B cell (primary cell): ENCODE measurements at regions not wholly inside any gene's neighbourhood (a gene's known extent, or its start where the extent isn't known, plus 50 kb on each side); places are given as distances from the start of the nearest gene placed in this dataset.

Experiments
- ATAC-seq: fragments of 200-7000 bp; cut with Tn5 transposase; one replicate; pipeline ENCODE4 v1.10.0; 2021; ENCODE audit warnings: low read depth, mild to moderate bottlenecking, moderate number of reproducible peaks, moderate library complexity
- CTCF ChIA-PET: fragments of 350-600 bp; sonication (Branson Sonifier 250); formaldehyde crosslinking; loops from one replicate; lab custom pipeline; 2021; ENCODE audit warnings: antibody characterized with exemption, inconsistent platforms; lab: Charles Lee
- POLR2A ChIA-PET: fragments of 350-600 bp; sonication (Branson Sonifier 250); formaldehyde crosslinking; loops from one replicate; lab custom pipeline; 2021; ENCODE audit warnings: antibody characterized with exemption; lab: Charles Lee
- DNase-seq: peaks from one replicate; pipeline ENCODE4 v3.0.0; 2013
- H2AFZ ChIP-seq: 2 replicates; pipeline ENCODE4 v1.6.1; 2012; ENCODE audit warnings: mild to moderate bottlenecking, low read depth, low read length; ENCODE audit not compliant: insufficient read depth, poor library complexity, severe bottlenecking
- H3K27ac ChIP-seq, 2 donors: 1 replicate in 1 of 2; 2 replicates in 1 of 2; pipeline ENCODE4 v1.5.1; 2012 to 2013; ENCODE audit warnings: low read length in 2 of 2, mild to moderate bottlenecking in 2 of 2, moderate library complexity in 1 of 2
- H3K27me3 ChIP-seq, 4 experiments: fragments of 200-600 bp in 1 of 4; sonication (generic) in 1 of 4; replicated peaks in 1 of 4; 1 replicate in 2 of 4; 2 replicates in 2 of 4; pipeline versions ENCODE4 v1.6.1 to v1.7.0; 2013 to 2016; ENCODE audit warnings: low read length in 3 of 4, mild to moderate bottlenecking in 2 of 4, mixed read lengths in 1 of 4, moderate library complexity in 1 of 4; ENCODE audit not compliant: insufficient read depth in 4 of 4, control insufficient read depth in 3 of 4; ENCODE audit errors: control extremely low read depth in 1 of 4
- H3K36me3 ChIP-seq, 2 experiments: replicated peaks in 1 of 2; 1 replicate in 1 of 2; 2 replicates in 1 of 2; pipeline versions ENCODE4 v1.6.1 to v1.7.1; 2013; ENCODE audit warnings: low read length in 1 of 2; ENCODE audit not compliant: insufficient read depth in 2 of 2, control insufficient read depth in 1 of 2; ENCODE audit errors: control extremely low read depth in 1 of 2, extremely low read depth in 1 of 2
- H3K4me1 ChIP-seq, 2 donors: fragments of 200-600 bp in 1 of 2; sonication (generic) in 1 of 2; 1 replicate in 1 of 2; 2 replicates in 1 of 2; pipeline versions ENCODE4 v1.5.1 to v1.6.1; 2013 to 2017; ENCODE audit warnings: low read length in 2 of 2; ENCODE audit not compliant: control insufficient read depth in 2 of 2, insufficient read depth in 2 of 2
- H3K4me2 ChIP-seq: replicated peaks from 2 replicates; pipeline ENCODE3; 2012; ENCODE audit warnings: mild to moderate bottlenecking, low read depth, low read length; ENCODE audit not compliant: poor library complexity, severe bottlenecking
- H3K4me3 ChIP-seq, 5 experiments: fragments of 200-600 bp in 1 of 5; sonication (generic) in 1 of 5; 1 replicate in 3 of 5; 2 replicates in 2 of 5; pipeline versions ENCODE4 v1.5.1 to v1.7.0; 2011 to 2016; ENCODE audit warnings: low read length in 4 of 5, mild to moderate bottlenecking in 4 of 5, low read depth in 2 of 5, control low read depth in 1 of 5, moderate library complexity in 1 of 5; ENCODE audit not compliant: insufficient read depth in 1 of 5; ENCODE audit errors: control extremely low read depth in 1 of 5, extremely low read depth in 1 of 5
- H3K79me2 ChIP-seq: fragments of 200-600 bp; sonication (generic); one replicate; pipeline ENCODE4 v1.6.0; 2016; ENCODE audit warnings: low read length; ENCODE audit not compliant: control insufficient read depth, insufficient read depth
- H3K9ac ChIP-seq: fragments of 200-600 bp; sonication (generic); 2 replicates; pipeline ENCODE4 v1.6.1; 2017; ENCODE audit warnings: mild to moderate bottlenecking, low read length, moderate library complexity
- H3K9me3 ChIP-seq, 3 donors: one replicate each; pipeline versions ENCODE4 v1.6.1 to v1.7.1; 2013; ENCODE audit warnings: low read length in 2 of 3; ENCODE audit not compliant: control insufficient read depth in 2 of 3, insufficient read depth in 1 of 3; ENCODE audit errors: control extremely low read depth in 1 of 3
- H4K20me1 ChIP-seq: 2 replicates; pipeline ENCODE4 v1.6.0; 2012; ENCODE audit warnings: mild to moderate bottlenecking, low read length; ENCODE audit not compliant: insufficient read depth, control insufficient read depth, poor library complexity, severe bottlenecking
- H3K27ac Mint-ChIP-seq: one replicate; pipeline ENCODE4 v1.8.0; 2021; ENCODE audit warnings: mixed read lengths
- H3K27me3 Mint-ChIP-seq: one replicate; pipeline ENCODE4 v1.8.0; 2021; ENCODE audit warnings: mixed read lengths
- H3K4me1 Mint-ChIP-seq: one replicate; pipeline ENCODE4 v1.8.0; 2021; ENCODE audit warnings: mixed read lengths
- H3K4me3 Mint-ChIP-seq: one replicate; pipeline ENCODE4 v1.8.0; 2021; ENCODE audit warnings: mixed read lengths
- H3K9me3 Mint-ChIP-seq: one replicate; pipeline ENCODE4 v1.8.0; 2022; ENCODE audit warnings: mixed read lengths; ENCODE audit not compliant: insufficient read depth
- EZH2 ChIP-seq: IDR thresholded peaks from 2 replicates; pipeline ENCODE4 v1.6.1; 2012; ENCODE audit warnings: borderline replicate concordance, low read depth, mild to moderate bottlenecking, moderate library complexity, low read length; ENCODE audit not compliant: insufficient read depth, poor library complexity, severe bottlenecking
- WGBS: methylation state at CpG from one replicate; pipeline ENCODE4 v1.1.5; 2013; ENCODE audit warnings: missing lambda C conversion rate; ENCODE audit not compliant: insufficient coverage; 5-methylcytosine and 5-hydroxymethylcytosine counted together
- intact Hi-C: fragments of 100-400 bp; cut with micrococcal nuclease; formaldehyde crosslinking; loops from one replicate; pipeline ENCODE4 v1.10.0; 2022
- TF ChIP-seq, protein P1 (sequence below): fragments of 200-600 bp; IDR thresholded peaks from one replicate; pipeline ENCODE4 v1.8.0; 2022; ENCODE audit warnings: antibody characterized with exemption, mild to moderate bottlenecking

- 91% methylated on average over 2 of the region's 3 CpGs for WGBS
- Histone ChIP-seq H3K4me3 (no peak overlapping the region), H3K9me3 (peaks cover 2 to 9% (median 5%) of the 10 kb centered on the region in 3 donors), H2AFZ (no peak overlapping the region), H3K4me2 (no peak overlapping the region), H3K4me1 (peaks cover 7 to 9% of the 10 kb centered on the region in 2 donors), H3K9ac (no peak overlapping the region), H4K20me1 (no peaks in the 10 kb centered on the region), H3K36me3 (peaks cover 3% of the 10 kb centered on the region in 2 experiments), H3K79me2 (no peaks in the 10 kb centered on the region), H3K27ac (no peak overlapping the region), H3K27me3 (no peaks in the 10 kb centered on the region)
- ChIA-PET CTCF (no interaction called here), POLR2A (no interaction called here)
- Mint-ChIP-seq H3K9me3 (peaks cover 11% of the 10 kb centered on the region), H3K4me1 (peaks cover 14% of the 10 kb centered on the region), H3K27me3 (no peaks in the 10 kb centered on the region), H3K4me3 (no peak overlapping the region), H3K27ac (no peak overlapping the region)
- ATAC-seq (no peak), DNase-seq (no peak)
- TF ChIP-seq EZH2 = no peak
- TF ChIP-seq, protein P1, sequence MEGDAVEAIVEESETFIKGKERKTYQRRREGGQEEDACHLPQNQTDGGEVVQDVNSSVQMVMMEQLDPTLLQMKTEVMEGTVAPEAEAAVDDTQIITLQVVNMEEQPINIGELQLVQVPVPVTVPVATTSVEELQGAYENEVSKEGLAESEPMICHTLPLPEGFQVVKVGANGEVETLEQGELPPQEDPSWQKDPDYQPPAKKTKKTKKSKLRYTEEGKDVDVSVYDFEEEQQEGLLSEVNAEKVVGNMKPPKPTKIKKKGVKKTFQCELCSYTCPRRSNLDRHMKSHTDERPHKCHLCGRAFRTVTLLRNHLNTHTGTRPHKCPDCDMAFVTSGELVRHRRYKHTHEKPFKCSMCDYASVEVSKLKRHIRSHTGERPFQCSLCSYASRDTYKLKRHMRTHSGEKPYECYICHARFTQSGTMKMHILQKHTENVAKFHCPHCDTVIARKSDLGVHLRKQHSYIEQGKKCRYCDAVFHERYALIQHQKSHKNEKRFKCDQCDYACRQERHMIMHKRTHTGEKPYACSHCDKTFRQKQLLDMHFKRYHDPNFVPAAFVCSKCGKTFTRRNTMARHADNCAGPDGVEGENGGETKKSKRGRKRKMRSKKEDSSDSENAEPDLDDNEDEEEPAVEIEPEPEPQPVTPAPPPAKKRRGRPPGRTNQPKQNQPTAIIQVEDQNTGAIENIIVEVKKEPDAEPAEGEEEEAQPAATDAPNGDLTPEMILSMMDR = no peak
- intact Hi-C loops = no loop called here
Measured at GRCh38 chr6:14472255-14472985, 354.8 kb downstream of the CD83 start.

DNA sequence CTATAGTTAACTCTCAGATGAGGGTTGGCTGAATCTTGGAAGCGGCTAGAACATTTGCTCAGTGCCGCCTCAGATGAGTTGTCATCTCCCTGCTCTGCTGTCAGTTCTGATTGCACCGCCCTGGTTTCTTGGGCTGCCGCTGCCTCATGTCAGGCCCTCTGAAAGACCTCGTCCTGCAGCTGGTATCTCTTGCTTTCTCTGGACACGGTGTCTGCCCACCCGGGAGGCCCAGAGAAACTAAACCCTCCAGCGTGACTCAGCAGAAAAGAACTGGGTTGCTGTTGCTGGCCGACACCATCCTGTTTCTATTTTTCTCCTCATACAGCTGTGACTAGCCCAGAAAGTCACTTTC, 355.4 kb downstream of the CD83 start:
- Histone ChIP-seq H3K4me1 (peaks cover 12 to 13% of the 10 kb centered on the region in 2 donors), H2AFZ (no peak overlapping the region), H3K79me2 (no peaks in the 10 kb centered on the region), H3K27ac (no peak overlapping the region), H3K9me3 (peaks cover 2 to 9% (median 5%) of the 10 kb centered on the region in 3 donors), H3K4me3 (no peak overlapping the region), H4K20me1 (no peaks in the 10 kb centered on the region), H3K36me3 (peaks cover 3% of the 10 kb centered on the region in 2 experiments), H3K27me3 (no peaks in the 10 kb centered on the region), H3K9ac (no peak overlapping the region), H3K4me2 (no peak overlapping the region)
- CTCF ChIA-PET = no interaction called here
- ATAC-seq (no peak), DNase-seq (no peak)
- intact Hi-C loops = no loop called here
- WGBS = 37% methylated on average over 9 of the region's 9 CpGs
- no peaks in the 10 kb centered on the region for H3K27me3 Mint-ChIP-seq
- peaks cover 14% of the 10 kb centered on the region for H3K4me1 Mint-ChIP-seq
- no peak overlapping the region for H3K4me3 Mint-ChIP-seq
- no peak overlapping the region for H3K27ac Mint-ChIP-seq
- POLR2A ChIA-PET = no interaction called here
- H3K9me3 Mint-ChIP-seq = peaks cover 9% of the 10 kb centered on the region
- TF ChIP-seq, protein P1 = no peak
- no peak for TF ChIP-seq EZH2
